Fibroblast of upper back skin (primary cell): ENCODE measurements at regions not wholly inside any gene's neighbourhood (a gene's known extent, or its start where the extent isn't known, plus 50 kb on each side); places are given as distances from the start of the nearest gene placed in this dataset.
"Not testable (repeated sequence)": the region's sequence is repeated elsewhere in the genome, so short reads cannot be mapped to it uniquely, and the experiment has no call there.

Experiments used
- DNase-seq: peaks from one replicate; pipeline ENCODE4 v3.0.0-alpha.2; 2013

- no peak for DNase-seq
Observed at GRCh38 chr12:131425112-131426075, 285.5 kb upstream of the SFSWAP start.

GRCh38 chr12:131428091-131428685 lies 282.7 kb upstream of the SFSWAP start:
- no peak for DNase-seq

- not testable (repeated sequence) for DNase-seq
Observed at GRCh38 chr12:131429221-131429620, 281.7 kb upstream of the SFSWAP start.

GRCh38 chr12:131429697-131430096 lies 281.2 kb upstream of the SFSWAP start:
- not testable (repeated sequence) for DNase-seq

- no peak for DNase-seq
Observed at GRCh38 chr12:131430158-131430742, 280.6 kb upstream of the SFSWAP start.

GRCh38 chr12:131431126-131431655 lies 279.7 kb upstream of the SFSWAP start:
- DNase-seq = not testable (repeated sequence)

GRCh38 chr12:131432532-131433260 lies 278.2 kb upstream of the SFSWAP start:
- no peak for DNase-seq

GRCh38 chr12:131434208-131435125 lies 276.4 kb upstream of the SFSWAP start:
- DNase-seq = no peak

- DNase-seq = no peak
Observed at GRCh38 chr12:131436922-131437705, 273.8 kb upstream of the SFSWAP start.

GRCh38 chr12:131437706-131438492 lies 273.0 kb upstream of the SFSWAP start:
- DNase-seq = no peak

- not testable (repeated sequence) for DNase-seq
Observed at GRCh38 chr12:131438493-131438835, 272.4 kb upstream of the SFSWAP start.

GRCh38 chr12:131438881-131439280 lies 272.0 kb upstream of the SFSWAP start:
- no peak for DNase-seq

- DNase-seq = not testable (repeated sequence)
Observed at GRCh38 chr12:131439752-131440151, 271.1 kb upstream of the SFSWAP start.

GRCh38 chr12:131440209-131441059 lies 270.5 kb upstream of the SFSWAP start:
- DNase-seq = not testable (repeated sequence)

- DNase-seq = no peak
Observed at GRCh38 chr12:131441060-131441396, 269.9 kb upstream of the SFSWAP start.

GRCh38 chr12:131441638-131442336 lies 269.1 kb upstream of the SFSWAP start:
- DNase-seq = no peak

- DNase-seq = no peak
Observed at GRCh38 chr12:131442337-131442918, 268.5 kb upstream of the SFSWAP start.
